ENCODE measurements at regions not wholly inside any gene's neighbourhood (a gene's known extent, or its start where the extent isn't known, plus 50 kb on each side); places are given as distances from the start of the nearest gene placed in this dataset.

GRCh38 chr21:18622383-18622782 lies 218.8 kb upstream of the TMPRSS15 start:
- TF ChIP-seq RFX5 (IDR thresholded peaks at IDR 0.05; ENCODE audit: low read depth, low read length) (no peak), POLR2AphosphoS2 (IDR thresholded peaks at IDR 0.05; ENCODE audit: low read length) (no peak), JUNB (CRISPR knock-in tag; conservative IDR thresholded peaks at IDR 0.05) (no peak), CTCF (IDR thresholded peaks at IDR 0.05 in 2 of 3, conservative IDR thresholded peaks at IDR 0.05 in 1 of 3; ENCODE audit: insufficient read depth in 2 of 3, low read depth in 1 of 3, low read length in 3 of 3) (no peak), SIX5 (IDR thresholded peaks at IDR 0.05; ENCODE audit: borderline replicate concordance in 1 of 2, insufficient read depth in 1 of 2, low read depth in 1 of 2, low read length in 2 of 2) (no peak), USF2 (CRISPR knock-in tag; IDR thresholded peaks at IDR 0.05) (no peak), RREB1 (CRISPR knock-in tag; IDR thresholded peaks at IDR 0.05) (no peak), SMAD2 (IDR thresholded peaks at IDR 0.05; ENCODE audit: low read depth, low read length) (no peak), ARID4B (CRISPR knock-in tag; IDR thresholded peaks at IDR 0.05) (no peak), ZEB2 (IDR thresholded peaks at IDR 0.05) (no peak), ILF3 (IDR thresholded peaks at IDR 0.05; ENCODE audit: borderline replicate concordance) (no peak)

Measured in K562 (cell line).